Spleen (tissue), 7 donors: ENCODE measurements at regions not wholly inside any gene's neighbourhood (a gene's known extent, or its start where the extent isn't known, plus 50 kb on each side); places are given as distances from the start of the nearest gene placed in this dataset.

Experiments used
- CTCF ChIP-seq, 11 experiments: fragments of 200-600 bp in 7 of 11; fragments of 450-650 bp in 4 of 11; sonication (generic) in 4 of 11; IDR thresholded peaks in 8 of 11; conservative IDR thresholded peaks in 3 of 11; 1 replicate in 7 of 11; 2 replicates in 4 of 11; pipeline versions ENCODE4 v1.4.0 to v1.8.0; 2016 to 2021; ENCODE audit warnings: antibody characterized with exemption in 11 of 11, inconsistent platforms in 4 of 11, mild to moderate bottlenecking in 1 of 11
- POLR2AphosphoS5 ChIP-seq, 3 donors: sonication (generic); formaldehyde crosslinking; IDR thresholded peaks; one replicate each; pipeline ENCODE4 v1.5.1; 2017; ENCODE audit warnings: antibody characterized with exemption in 3 of 3
- donor health status: DM: no; HTN: no; CAD: no; lungs with moderate emphysema.
- donor health status: DM: no; HTN: no; CAD: no.
- donor health status: DM: no; HTN: no; CAD: no.

GRCh38 chr3:182399978-182400737 lies 393.1 kb upstream of the ATP11B start:
- TF ChIP-seq CTCF (IDR thresholded peaks at IDR 0.05 in 8 of 11, conservative IDR thresholded peaks at IDR 0.05 in 3 of 11) (no peak), POLR2AphosphoS5 (IDR thresholded peaks at IDR 0.05) (no peak)
